ENCODE measurements at regions not wholly inside any gene's neighbourhood (a gene's known extent, or its start where the extent isn't known, plus 50 kb on each side); places are given as distances from the start of the nearest gene placed in this dataset.
"Not testable (repeated sequence)": the region's sequence is repeated elsewhere in the genome, so short reads cannot be mapped to it uniquely, and the experiment has no call there.

DNA sequence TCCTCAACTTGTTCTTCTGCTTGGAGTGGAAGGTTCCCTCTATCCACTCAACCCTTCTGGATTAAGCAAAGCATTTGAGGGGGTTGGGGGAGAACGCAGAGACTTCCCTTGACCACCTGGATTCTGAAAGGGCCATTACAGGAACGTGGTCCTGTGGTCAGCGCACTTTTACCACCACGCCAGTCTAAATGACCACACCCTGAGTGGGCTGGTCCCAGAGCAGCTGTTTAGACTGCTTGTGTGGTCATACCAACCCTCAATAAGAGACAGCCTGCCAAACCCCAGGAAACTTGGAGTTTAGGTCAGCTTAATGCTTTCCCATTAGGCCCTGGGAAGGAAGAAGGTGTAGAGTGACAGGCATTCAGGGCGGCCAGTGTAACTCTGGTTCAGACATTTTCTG is 165.5 kb upstream of the ATP2B1 start:
- Histone ChIP-seq H3K27me3 (no peaks in the 10 kb centered on the region), H3K4me1 (no peaks in the 10 kb centered on the region), H3K36me3 (no peaks in the 10 kb centered on the region), H3K4me3 (no peak overlapping the region), H3K9me3 (no peaks in the 10 kb centered on the region), H3K27ac (no peak overlapping the region)
- no peak for DNase-seq (ENCODE audit: low spot score in 2 of 2)
- TF ChIP-seq, protein P1, sequence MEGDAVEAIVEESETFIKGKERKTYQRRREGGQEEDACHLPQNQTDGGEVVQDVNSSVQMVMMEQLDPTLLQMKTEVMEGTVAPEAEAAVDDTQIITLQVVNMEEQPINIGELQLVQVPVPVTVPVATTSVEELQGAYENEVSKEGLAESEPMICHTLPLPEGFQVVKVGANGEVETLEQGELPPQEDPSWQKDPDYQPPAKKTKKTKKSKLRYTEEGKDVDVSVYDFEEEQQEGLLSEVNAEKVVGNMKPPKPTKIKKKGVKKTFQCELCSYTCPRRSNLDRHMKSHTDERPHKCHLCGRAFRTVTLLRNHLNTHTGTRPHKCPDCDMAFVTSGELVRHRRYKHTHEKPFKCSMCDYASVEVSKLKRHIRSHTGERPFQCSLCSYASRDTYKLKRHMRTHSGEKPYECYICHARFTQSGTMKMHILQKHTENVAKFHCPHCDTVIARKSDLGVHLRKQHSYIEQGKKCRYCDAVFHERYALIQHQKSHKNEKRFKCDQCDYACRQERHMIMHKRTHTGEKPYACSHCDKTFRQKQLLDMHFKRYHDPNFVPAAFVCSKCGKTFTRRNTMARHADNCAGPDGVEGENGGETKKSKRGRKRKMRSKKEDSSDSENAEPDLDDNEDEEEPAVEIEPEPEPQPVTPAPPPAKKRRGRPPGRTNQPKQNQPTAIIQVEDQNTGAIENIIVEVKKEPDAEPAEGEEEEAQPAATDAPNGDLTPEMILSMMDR (IDR thresholded peaks at IDR 0.05): no peak
- TF ChIP-seq POLR2A (IDR thresholded peaks at IDR 0.05) (no peak), POLR2AphosphoS5 (IDR thresholded peaks at IDR 0.05) (no peak)
- intact Hi-C loops (cut with DNase I; ENCODE audit: low total_unique reads): no loop called here

DNA sequence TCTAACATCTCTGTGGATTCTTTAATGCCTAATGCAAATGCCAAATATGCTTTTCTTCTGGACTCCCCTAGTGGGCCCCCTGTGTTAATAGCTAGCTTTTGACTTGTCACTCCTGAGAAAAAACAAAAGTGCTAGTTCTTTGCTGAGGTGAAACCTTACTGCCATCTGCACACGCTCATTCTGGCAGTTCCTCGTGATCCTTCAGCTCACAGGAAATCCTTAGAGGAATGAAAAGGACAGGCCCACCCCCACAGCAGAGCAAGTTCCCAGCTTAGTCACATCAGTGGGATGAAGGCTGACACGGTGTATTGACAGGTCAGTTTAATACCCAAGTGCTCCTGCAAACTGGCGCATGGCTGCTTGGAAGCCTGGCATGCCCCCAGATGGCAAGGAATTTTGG is 165.1 kb upstream of the ATP2B1 start:
- H3K27ac ChIP-seq: no peak overlapping the region
- no peak for DNase-seq (ENCODE audit: low spot score in 2 of 2)
- H3K4me1 ChIP-seq: no peaks in the 10 kb centered on the region
- TF ChIP-seq, protein P1 (IDR thresholded peaks at IDR 0.05): no peak
- TF ChIP-seq POLR2A (IDR thresholded peaks at IDR 0.05) (no peak), POLR2AphosphoS5 (IDR thresholded peaks at IDR 0.05) (no peak)
- no peak overlapping the region for H3K4me3 ChIP-seq
- intact Hi-C loops (cut with DNase I; ENCODE audit: low total_unique reads): no loop called here
- H3K36me3 ChIP-seq: no peaks in the 10 kb centered on the region
- H3K27me3 ChIP-seq: no peaks in the 10 kb centered on the region
- no peaks in the 10 kb centered on the region for H3K9me3 ChIP-seq

DNA sequence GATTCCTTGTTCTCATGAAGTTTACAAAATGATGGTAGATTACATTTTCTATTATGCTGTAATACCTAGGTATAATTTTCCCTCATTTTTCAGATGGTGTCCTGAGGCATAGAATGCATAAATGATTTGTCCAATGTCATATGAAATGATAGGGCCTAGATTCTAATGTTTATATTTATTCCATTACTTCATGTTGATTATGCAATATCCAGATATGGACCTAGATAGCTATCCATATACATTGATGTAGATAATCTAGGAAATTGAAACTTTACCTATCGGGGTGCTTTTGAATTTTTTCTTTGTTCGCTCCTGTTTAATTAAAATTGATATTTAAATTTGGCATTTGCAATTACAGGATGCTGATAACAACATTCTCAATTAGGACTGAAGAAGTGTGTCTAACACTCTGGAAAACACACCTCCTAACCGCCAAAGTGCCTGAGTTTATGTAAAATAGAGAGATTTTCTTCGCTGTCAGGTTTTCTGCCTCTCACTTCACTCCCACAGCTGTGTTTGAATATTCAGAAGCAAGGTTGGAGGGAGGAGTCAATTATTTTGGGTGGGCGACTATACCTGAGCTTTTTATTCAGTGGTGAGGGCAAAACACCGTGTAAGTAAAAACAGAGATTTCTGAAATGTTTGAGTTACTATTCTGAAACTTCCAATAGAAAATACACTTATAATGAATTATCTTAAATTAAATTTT is 164.4 kb upstream of the ATP2B1 start:
- Histone ChIP-seq H3K27me3 (no peaks in the 10 kb centered on the region), H3K36me3 (no peaks in the 10 kb centered on the region), H3K9me3 (no peaks in the 10 kb centered on the region), H3K4me1 (no peaks in the 10 kb centered on the region), H3K27ac (no peak overlapping the region), H3K4me3 (no peak overlapping the region)
- intact Hi-C loops (cut with DNase I; ENCODE audit: low total_unique reads): no loop called here
- no peak for TF ChIP-seq POLR2AphosphoS5 (IDR thresholded peaks at IDR 0.05)
- no peak for TF ChIP-seq POLR2A (IDR thresholded peaks at IDR 0.05)
- TF ChIP-seq, protein P1 (IDR thresholded peaks at IDR 0.05): no peak
- no peak for DNase-seq (ENCODE audit: low spot score in 2 of 2)

DNA sequence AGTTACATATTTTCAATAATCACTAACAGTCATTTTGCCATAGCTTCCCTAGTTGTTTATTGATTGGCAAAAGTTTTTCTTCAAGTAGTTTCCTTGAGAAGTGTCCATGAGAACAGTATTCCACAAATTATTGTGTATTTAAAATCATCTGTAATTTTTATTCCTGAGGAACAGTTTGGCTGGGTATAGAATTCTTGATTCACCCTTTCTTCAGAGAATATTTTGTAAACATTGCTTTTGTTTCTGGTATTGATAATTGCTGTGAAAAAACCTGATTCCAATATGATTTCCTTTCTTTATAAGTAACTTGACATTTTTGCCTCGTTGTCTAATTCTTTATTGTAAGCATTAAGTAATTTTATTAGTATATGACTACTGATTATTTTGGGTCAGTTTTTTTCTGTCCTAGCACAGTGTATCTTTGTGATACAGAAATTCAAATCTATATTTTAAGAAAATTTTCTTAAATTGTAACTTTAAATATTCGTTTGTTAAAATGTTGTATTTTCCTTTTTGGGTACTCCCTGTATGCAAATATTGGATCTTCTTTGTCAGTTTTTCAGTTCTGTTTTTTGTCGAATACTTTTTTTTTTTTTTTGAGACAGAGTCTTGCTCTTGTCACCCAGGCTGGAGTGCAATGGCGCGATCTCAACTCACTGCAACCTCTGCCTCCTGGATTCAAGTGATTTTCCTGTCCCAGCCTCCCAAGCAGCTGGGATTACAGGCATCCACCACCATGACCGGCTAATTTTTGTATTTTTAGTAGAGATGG is 162.0 kb upstream of the ATP2B1 start:
- Histone ChIP-seq H3K4me3 (no peak overlapping the region), H3K27me3 (no peaks in the 10 kb centered on the region), H3K9me3 (no peaks in the 10 kb centered on the region), H3K27ac (no peak overlapping the region), H3K4me1 (no peaks in the 10 kb centered on the region), H3K36me3 (no peaks in the 10 kb centered on the region)
- intact Hi-C loops (cut with DNase I; ENCODE audit: low total_unique reads): no loop called here
- no peak for DNase-seq (ENCODE audit: low spot score in 2 of 2)
- TF ChIP-seq, protein P1 (IDR thresholded peaks at IDR 0.05): no peak
- TF ChIP-seq POLR2AphosphoS5 (IDR thresholded peaks at IDR 0.05) (no peak), POLR2A (IDR thresholded peaks at IDR 0.05) (no peak)

DNA sequence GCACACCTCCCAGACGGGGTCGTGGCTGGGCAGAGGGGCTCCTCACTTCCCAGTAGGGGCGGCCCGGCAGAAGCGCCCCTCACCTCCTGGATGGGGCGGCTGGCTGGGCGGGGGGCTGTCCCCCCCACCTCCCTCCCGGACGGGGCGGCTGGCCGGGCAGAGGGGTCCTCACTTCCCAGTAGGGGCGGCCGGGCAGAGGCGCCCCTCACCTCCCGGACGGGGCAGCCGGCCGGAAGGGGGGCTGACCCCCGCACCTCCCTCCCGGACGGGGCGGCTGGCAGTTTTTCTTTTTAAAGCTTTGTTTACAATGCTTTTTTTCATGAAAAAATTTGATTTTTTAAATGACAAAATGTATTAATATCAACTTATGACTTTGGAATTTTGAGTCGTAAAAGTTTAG is 159.0 kb upstream of the ATP2B1 start:
- H3K4me1 ChIP-seq; DNase-seq (ENCODE audit: low spot score in 2 of 2); intact Hi-C loops (cut with DNase I; ENCODE audit: low total_unique reads); H3K4me3 ChIP-seq; H3K36me3 ChIP-seq; H3K9me3 ChIP-seq; H3K27me3 ChIP-seq; H3K27ac ChIP-seq: not testable (repeated sequence)
